ENCODE measurements at regions not wholly inside any gene's neighbourhood (a gene's known extent, or its start where the extent isn't known, plus 50 kb on each side); places are given as distances from the start of the nearest gene placed in this dataset.

DNA sequence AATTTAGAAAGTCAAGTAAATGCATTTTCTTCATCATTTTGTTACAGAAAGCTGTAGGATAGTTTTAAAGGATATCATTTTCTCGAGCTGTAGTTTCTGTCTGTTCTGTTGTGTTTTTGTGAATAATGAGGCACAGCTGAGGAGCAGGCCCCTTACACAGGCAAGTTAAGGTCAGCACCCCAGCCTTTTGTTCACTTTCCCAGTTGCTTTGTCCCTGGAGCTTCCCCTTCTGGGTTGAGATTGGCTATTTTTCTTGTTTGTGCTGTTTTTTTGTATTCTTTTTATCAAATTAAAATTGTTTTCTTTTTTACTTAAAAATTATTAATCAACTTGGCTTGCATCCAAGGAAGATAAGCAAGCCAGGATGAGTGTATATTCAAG, 213.8 kb upstream of the ACTBL2 start:
- TF ChIP-seq, protein P1, sequence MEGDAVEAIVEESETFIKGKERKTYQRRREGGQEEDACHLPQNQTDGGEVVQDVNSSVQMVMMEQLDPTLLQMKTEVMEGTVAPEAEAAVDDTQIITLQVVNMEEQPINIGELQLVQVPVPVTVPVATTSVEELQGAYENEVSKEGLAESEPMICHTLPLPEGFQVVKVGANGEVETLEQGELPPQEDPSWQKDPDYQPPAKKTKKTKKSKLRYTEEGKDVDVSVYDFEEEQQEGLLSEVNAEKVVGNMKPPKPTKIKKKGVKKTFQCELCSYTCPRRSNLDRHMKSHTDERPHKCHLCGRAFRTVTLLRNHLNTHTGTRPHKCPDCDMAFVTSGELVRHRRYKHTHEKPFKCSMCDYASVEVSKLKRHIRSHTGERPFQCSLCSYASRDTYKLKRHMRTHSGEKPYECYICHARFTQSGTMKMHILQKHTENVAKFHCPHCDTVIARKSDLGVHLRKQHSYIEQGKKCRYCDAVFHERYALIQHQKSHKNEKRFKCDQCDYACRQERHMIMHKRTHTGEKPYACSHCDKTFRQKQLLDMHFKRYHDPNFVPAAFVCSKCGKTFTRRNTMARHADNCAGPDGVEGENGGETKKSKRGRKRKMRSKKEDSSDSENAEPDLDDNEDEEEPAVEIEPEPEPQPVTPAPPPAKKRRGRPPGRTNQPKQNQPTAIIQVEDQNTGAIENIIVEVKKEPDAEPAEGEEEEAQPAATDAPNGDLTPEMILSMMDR (IDR thresholded peaks at IDR 0.05; ENCODE audit: low read length): no peak
- no peak for TF ChIP-seq EZH2 (IDR thresholded peaks at IDR 0.05; ENCODE audit: borderline replicate concordance, low read length)
